GM18858 (cell line): ENCODE measurements at regions not wholly inside any gene's neighbourhood (a gene's known extent, or its start where the extent isn't known, plus 50 kb on each side); places are given as distances from the start of the nearest gene placed in this dataset.

Source experiments
- ATAC-seq: cut with Tn5 transposase; IDR thresholded peaks from one replicate; pipeline ENCODE4 v1.9.1; 2021; ENCODE audit not compliant: unreplicated experiment

GRCh38 chr6:149176971-149177667 lies 140.4 kb upstream of the TAB2 start:
- no peak for ATAC-seq

- no peak for ATAC-seq
Observed at GRCh38 chr6:149179431-149179830, 138.1 kb upstream of the TAB2 start.

- no peak for ATAC-seq
Observed at GRCh38 chr6:149181304-149181703, 136.2 kb upstream of the TAB2 start.

GRCh38 chr6:149182262-149182661 lies 135.2 kb upstream of the TAB2 start:
- no peak for ATAC-seq

GRCh38 chr6:149184523-149184922 lies 133.0 kb upstream of the TAB2 start:
- no peak for ATAC-seq

GRCh38 chr6:149185799-149186357 lies 131.6 kb upstream of the TAB2 start:
- no peak for ATAC-seq

- ATAC-seq, result no peak
Observed at GRCh38 chr6:149186873-149187272, 130.6 kb upstream of the TAB2 start.

GRCh38 chr6:149190224-149190831 lies 127.2 kb upstream of the TAB2 start:
- no peak for ATAC-seq

- ATAC-seq, result no peak
Observed at GRCh38 chr6:149194820-149195558, 122.5 kb upstream of the TAB2 start.

- no peak for ATAC-seq
Observed at GRCh38 chr6:149196091-149196490, 121.4 kb upstream of the TAB2 start.

- no peak for ATAC-seq
Observed at GRCh38 chr6:149197482-149197881, 120.0 kb upstream of the TAB2 start.

- ATAC-seq, result no peak
Observed at GRCh38 chr6:149198265-149198664, 119.2 kb upstream of the TAB2 start.

- ATAC-seq, result no peak
Observed at GRCh38 chr6:149200282-149200945, 117.1 kb upstream of the TAB2 start.

- ATAC-seq, result no peak
Observed at GRCh38 chr6:149201068-149201655, 116.3 kb upstream of the TAB2 start.

- ATAC-seq, result no peak
Observed at GRCh38 chr6:149202100-149202499, 115.4 kb upstream of the TAB2 start.

GRCh38 chr6:149202952-149203351 lies 114.6 kb upstream of the TAB2 start:
- ATAC-seq, result no peak

GRCh38 chr6:149203509-149203908 lies 114.0 kb upstream of the TAB2 start:
- ATAC-seq, result no peak

GRCh38 chr6:149208134-149208601 lies 109.3 kb upstream of the TAB2 start:
- ATAC-seq, result no peak

- ATAC-seq, result no peak
Observed at GRCh38 chr6:149209871-149210775, 107.4 kb upstream of the TAB2 start.
